ENCODE measurements at regions not wholly inside any gene's neighbourhood (a gene's known extent, or its start where the extent isn't known, plus 50 kb on each side); places are given as distances from the start of the nearest gene placed in this dataset.

GRCh38 chr12:89289720-89290119 lies 62.6 kb downstream of the DUSP6 start:
- no peaks in the 10 kb centered on the region for H3K27me3 Mint-ChIP-seq (ENCODE audit: insufficient read depth, unreplicated experiment)
- no TSS peak for BruUV-seq (replicated peaks)
- intact Hi-C loops (cut with micrococcal nuclease; ENCODE audit: unreplicated experiment), result no loop called here
- H3K4me1 ChIP-seq, result no peaks in the 10 kb centered on the region
- H3K4me3 ChIP-seq (ENCODE audit: low read depth, low read length), result no peak overlapping the region
- H3K4me3 Mint-ChIP-seq (ENCODE audit: unreplicated experiment), result no peak overlapping the region
- no peaks in the 10 kb centered on the region for H3K36me3 ChIP-seq (ENCODE audit: control insufficient read depth, insufficient read depth, low read length)
- H3K9me3 Mint-ChIP-seq (ENCODE audit: unreplicated experiment), result no peaks in the 10 kb centered on the region
- no peak for DNase-seq
- H3K4me1 Mint-ChIP-seq (ENCODE audit: low read depth, unreplicated experiment), result no peaks in the 10 kb centered on the region
- POLR2A ChIA-PET, result no interaction called here
- H3K9me3 ChIP-seq, result no peaks in the 10 kb centered on the region
- H3K27me3 ChIP-seq (replicated peaks; ENCODE audit: control insufficient read depth, insufficient read depth, low read length), result no peaks in the 10 kb centered on the region
- no peak overlapping the region for H3K27ac Mint-ChIP-seq (ENCODE audit: unreplicated experiment)
- TF ChIP-seq, protein P1, sequence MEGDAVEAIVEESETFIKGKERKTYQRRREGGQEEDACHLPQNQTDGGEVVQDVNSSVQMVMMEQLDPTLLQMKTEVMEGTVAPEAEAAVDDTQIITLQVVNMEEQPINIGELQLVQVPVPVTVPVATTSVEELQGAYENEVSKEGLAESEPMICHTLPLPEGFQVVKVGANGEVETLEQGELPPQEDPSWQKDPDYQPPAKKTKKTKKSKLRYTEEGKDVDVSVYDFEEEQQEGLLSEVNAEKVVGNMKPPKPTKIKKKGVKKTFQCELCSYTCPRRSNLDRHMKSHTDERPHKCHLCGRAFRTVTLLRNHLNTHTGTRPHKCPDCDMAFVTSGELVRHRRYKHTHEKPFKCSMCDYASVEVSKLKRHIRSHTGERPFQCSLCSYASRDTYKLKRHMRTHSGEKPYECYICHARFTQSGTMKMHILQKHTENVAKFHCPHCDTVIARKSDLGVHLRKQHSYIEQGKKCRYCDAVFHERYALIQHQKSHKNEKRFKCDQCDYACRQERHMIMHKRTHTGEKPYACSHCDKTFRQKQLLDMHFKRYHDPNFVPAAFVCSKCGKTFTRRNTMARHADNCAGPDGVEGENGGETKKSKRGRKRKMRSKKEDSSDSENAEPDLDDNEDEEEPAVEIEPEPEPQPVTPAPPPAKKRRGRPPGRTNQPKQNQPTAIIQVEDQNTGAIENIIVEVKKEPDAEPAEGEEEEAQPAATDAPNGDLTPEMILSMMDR (IDR thresholded peaks at IDR 0.05; ENCODE audit: insufficient read depth in 1 of 2, low read depth in 1 of 2, low read length in 1 of 2, severe bottlenecking in 1 of 2, unreplicated experiment in 1 of 2), result no peak
- H3K36me3 Mint-ChIP-seq (ENCODE audit: insufficient read depth, unreplicated experiment), result no peaks in the 10 kb centered on the region
- CTCF ChIA-PET, result no interaction called here

DNA sequence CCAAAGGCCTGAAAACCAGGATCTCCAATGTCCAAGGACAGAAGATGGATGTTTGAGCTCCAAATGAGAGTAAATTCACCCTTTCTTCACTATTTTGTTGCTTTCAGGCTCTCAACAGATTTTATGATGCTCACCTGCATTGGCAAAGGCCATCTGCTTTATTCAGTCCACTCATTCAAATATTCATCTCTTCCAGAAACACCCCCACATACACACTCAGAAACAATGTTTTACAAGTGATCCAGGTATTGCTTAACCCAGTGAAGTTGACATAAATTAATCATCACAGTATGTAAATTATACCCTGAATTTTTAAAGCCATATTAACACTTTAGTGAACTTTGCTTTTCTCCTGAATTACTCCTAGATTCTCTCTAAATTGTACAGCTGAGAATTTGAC lies 63.3 kb downstream of the DUSP6 start:
- Mint-ChIP-seq H3K4me1 (ENCODE audit: low read depth, unreplicated experiment) (no peaks in the 10 kb centered on the region), H3K9me3 (ENCODE audit: unreplicated experiment) (no peaks in the 10 kb centered on the region), H3K27me3 (ENCODE audit: insufficient read depth, unreplicated experiment) (no peaks in the 10 kb centered on the region), H3K36me3 (ENCODE audit: insufficient read depth, unreplicated experiment) (no peaks in the 10 kb centered on the region), H3K4me3 (ENCODE audit: unreplicated experiment) (no peak overlapping the region), H3K27ac (ENCODE audit: unreplicated experiment) (no peak overlapping the region)
- H3K4me3 ChIP-seq (ENCODE audit: low read depth, low read length), result no peak overlapping the region
- H3K9me3 ChIP-seq, result no peaks in the 10 kb centered on the region
- no peaks in the 10 kb centered on the region for H3K36me3 ChIP-seq (ENCODE audit: control insufficient read depth, insufficient read depth, low read length)
- TF ChIP-seq, protein P1 (IDR thresholded peaks at IDR 0.05; ENCODE audit: insufficient read depth in 1 of 2, low read depth in 1 of 2, low read length in 1 of 2, severe bottlenecking in 1 of 2, unreplicated experiment in 1 of 2), result no peak
- no peaks in the 10 kb centered on the region for H3K27me3 ChIP-seq (replicated peaks; ENCODE audit: control insufficient read depth, insufficient read depth, low read length)
- DNase-seq, result no peak
- H3K4me1 ChIP-seq, result no peaks in the 10 kb centered on the region
- CTCF ChIA-PET, result no interaction called here
- no TSS peak for BruUV-seq (replicated peaks)
- intact Hi-C loops (cut with micrococcal nuclease; ENCODE audit: unreplicated experiment), result no loop called here
- POLR2A ChIA-PET, result no interaction called here

DNA sequence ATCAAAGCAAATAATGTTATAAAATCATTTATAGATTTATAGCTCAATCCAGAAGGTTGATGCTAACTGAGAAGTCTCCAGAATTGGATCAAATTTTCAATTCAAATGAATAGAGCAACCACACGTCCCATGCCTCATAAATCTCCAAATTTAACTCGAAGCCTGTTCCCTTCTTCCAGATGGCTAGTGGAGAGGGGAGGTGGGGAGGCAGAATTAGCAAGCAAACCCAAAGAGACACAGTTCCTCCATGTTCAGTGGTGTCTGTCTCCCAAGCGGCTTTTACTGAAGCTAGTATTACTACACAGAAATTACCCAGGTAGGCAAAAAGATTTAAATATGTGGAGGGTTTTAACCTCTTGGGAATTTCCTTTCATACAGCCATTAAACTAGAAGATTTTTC lies 65.8 kb downstream of the DUSP6 start:
- ChIA-PET CTCF (no interaction called here), POLR2A (no interaction called here)
- Histone ChIP-seq H3K9me3 (no peaks in the 10 kb centered on the region), H3K27me3 (replicated peaks; ENCODE audit: control insufficient read depth, insufficient read depth, low read length) (no peaks in the 10 kb centered on the region), H3K4me1 (no peaks in the 10 kb centered on the region), H3K36me3 (ENCODE audit: control insufficient read depth, insufficient read depth, low read length) (no peaks in the 10 kb centered on the region), H3K4me3 (ENCODE audit: low read depth, low read length) (no peak overlapping the region)
- DNase-seq, result no peak
- no peaks in the 10 kb centered on the region for H3K36me3 Mint-ChIP-seq (ENCODE audit: insufficient read depth, unreplicated experiment)
- H3K27ac Mint-ChIP-seq (ENCODE audit: unreplicated experiment), result no peak overlapping the region
- H3K4me1 Mint-ChIP-seq (ENCODE audit: low read depth, unreplicated experiment), result no peaks in the 10 kb centered on the region
- no peaks in the 10 kb centered on the region for H3K27me3 Mint-ChIP-seq (ENCODE audit: insufficient read depth, unreplicated experiment)
- H3K9me3 Mint-ChIP-seq (ENCODE audit: unreplicated experiment), result no peaks in the 10 kb centered on the region
- BruUV-seq (replicated peaks), result no TSS peak
- intact Hi-C loops (cut with micrococcal nuclease; ENCODE audit: unreplicated experiment), result no loop called here
- H3K4me3 Mint-ChIP-seq (ENCODE audit: unreplicated experiment), result no peak overlapping the region
- TF ChIP-seq, protein P1 (IDR thresholded peaks at IDR 0.05; ENCODE audit: insufficient read depth in 1 of 2, low read depth in 1 of 2, low read length in 1 of 2, severe bottlenecking in 1 of 2, unreplicated experiment in 1 of 2), result no peak

Data from Caco-2 (cell line).